ENCODE measurements at regions not wholly inside any gene's neighbourhood (a gene's known extent, or its start where the extent isn't known, plus 50 kb on each side); places are given as distances from the start of the nearest gene placed in this dataset.

DNA sequence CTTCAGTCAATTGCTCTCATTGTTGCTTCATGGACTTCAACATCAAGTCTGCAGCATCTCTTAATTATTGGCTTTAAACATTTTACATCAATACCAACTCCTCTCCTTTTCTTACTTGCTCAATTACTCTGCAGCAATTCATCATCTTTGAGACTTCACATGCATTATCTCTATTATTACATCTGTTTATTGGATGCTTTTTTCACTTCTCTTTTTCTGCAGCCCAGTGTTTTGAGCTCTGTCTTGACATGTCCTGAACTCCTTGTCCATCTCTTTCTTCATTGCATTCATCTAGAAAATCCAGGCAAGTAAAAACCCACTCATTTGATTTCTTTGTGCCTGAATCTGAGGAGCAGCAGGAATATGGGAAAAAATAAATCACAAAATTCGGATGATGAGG lies 647.9 kb downstream of the PLCL1 start:
- Histone ChIP-seq H3K9me3 (ENCODE audit: insufficient read depth, low read length) (no peaks in the 10 kb centered on the region), H3K4me3 (ENCODE audit: insufficient read length, low read depth) (no peak overlapping the region), H3K4me1 (ENCODE audit: insufficient read depth, insufficient read length) (no peaks in the 10 kb centered on the region), H3K36me3 (ENCODE audit: insufficient read depth, insufficient read length, low read length) (no peaks in the 10 kb centered on the region), H3K27me3 (ENCODE audit: insufficient read depth, insufficient read length) (no peaks in the 10 kb centered on the region), H3K9ac (ENCODE audit: insufficient read length, low read depth) (no peak overlapping the region)
- TF ChIP-seq SUZ12 (IDR thresholded peaks at IDR 0.05; ENCODE audit: extremely low read depth, insufficient read depth, insufficient read length): no peak
- TF ChIP-seq YY1 (IDR thresholded peaks at IDR 0.05; ENCODE audit: insufficient read depth, insufficient read length): no peak
- DNase-seq (ENCODE audit: low read depth, low spot score): no peak

DNA sequence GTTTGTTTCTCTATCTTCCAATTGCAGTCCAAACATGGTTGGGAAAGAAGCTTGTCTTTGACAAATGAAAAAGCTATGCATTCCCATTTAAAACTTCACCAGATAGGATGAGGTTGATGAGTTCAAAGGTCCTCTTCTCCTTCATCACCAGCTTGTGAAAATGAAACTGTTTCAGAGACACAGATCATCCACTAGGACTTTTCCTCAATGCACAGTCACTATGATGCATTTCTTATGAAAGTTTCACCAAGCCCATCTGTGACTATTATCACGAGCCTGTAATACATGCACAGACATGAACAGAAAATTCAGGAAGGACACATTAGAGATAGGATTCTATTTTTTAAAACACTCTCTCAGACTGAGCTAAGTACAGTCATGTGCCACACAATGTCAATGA lies 644.4 kb downstream of the PLCL1 start:
- Histone ChIP-seq H3K4me1 (ENCODE audit: insufficient read depth, insufficient read length) (no peaks in the 10 kb centered on the region), H3K4me3 (ENCODE audit: insufficient read length, low read depth) (no peak overlapping the region), H3K27me3 (ENCODE audit: insufficient read depth, insufficient read length) (no peaks in the 10 kb centered on the region), H3K36me3 (ENCODE audit: insufficient read depth, insufficient read length, low read length) (no peaks in the 10 kb centered on the region), H3K9me3 (ENCODE audit: insufficient read depth, low read length) (no peaks in the 10 kb centered on the region), H3K9ac (ENCODE audit: insufficient read length, low read depth) (no peak overlapping the region)
- no peak for DNase-seq (ENCODE audit: low read depth, low spot score)
- no peak for TF ChIP-seq SUZ12 (IDR thresholded peaks at IDR 0.05; ENCODE audit: extremely low read depth, insufficient read depth, insufficient read length)

DNA sequence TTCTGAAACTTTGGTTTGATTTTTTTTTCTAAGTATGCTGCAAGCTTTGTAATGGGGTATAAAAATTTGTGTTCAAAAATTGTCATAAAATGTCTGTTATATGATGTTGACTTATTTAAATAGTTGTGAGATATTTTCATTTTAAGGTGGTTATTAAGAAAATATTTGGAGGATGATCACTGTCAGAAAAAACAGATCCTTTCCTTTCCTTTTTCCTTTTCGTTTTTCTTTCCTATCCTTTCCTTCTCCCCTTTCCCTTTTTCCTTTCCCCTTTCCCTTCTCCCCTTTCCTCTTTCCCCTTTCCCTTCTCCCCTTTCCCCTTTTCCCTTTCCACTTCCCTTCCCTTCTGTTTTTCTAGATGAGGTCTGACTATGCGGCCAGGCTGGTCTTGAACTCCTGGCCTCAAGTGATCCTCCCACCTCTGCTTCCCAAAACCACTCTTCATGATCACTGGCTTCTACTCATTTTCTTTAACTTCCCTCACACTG lies 640.5 kb downstream of the PLCL1 start:
- no peaks in the 10 kb centered on the region for H3K36me3 ChIP-seq (ENCODE audit: insufficient read depth, insufficient read length, low read length)
- no peak for DNase-seq (ENCODE audit: low read depth, low spot score)
- H3K9me3 ChIP-seq (ENCODE audit: insufficient read depth, low read length): no peaks in the 10 kb centered on the region
- H3K4me3 ChIP-seq (ENCODE audit: insufficient read length, low read depth): no peak overlapping the region
- H3K27me3 ChIP-seq (ENCODE audit: insufficient read depth, insufficient read length): no peaks in the 10 kb centered on the region
- no peak overlapping the region for H3K9ac ChIP-seq (ENCODE audit: insufficient read length, low read depth)
- TF ChIP-seq SUZ12 (IDR thresholded peaks at IDR 0.05; ENCODE audit: extremely low read depth, insufficient read depth, insufficient read length) (no peak), YY1 (IDR thresholded peaks at IDR 0.05; ENCODE audit: insufficient read depth, insufficient read length) (no peak), ZNF274 (IDR thresholded peaks at IDR 0.05; ENCODE audit: low read depth, low read length) (no peak)
- H3K4me1 ChIP-seq (ENCODE audit: insufficient read depth, insufficient read length): no peaks in the 10 kb centered on the region

DNA sequence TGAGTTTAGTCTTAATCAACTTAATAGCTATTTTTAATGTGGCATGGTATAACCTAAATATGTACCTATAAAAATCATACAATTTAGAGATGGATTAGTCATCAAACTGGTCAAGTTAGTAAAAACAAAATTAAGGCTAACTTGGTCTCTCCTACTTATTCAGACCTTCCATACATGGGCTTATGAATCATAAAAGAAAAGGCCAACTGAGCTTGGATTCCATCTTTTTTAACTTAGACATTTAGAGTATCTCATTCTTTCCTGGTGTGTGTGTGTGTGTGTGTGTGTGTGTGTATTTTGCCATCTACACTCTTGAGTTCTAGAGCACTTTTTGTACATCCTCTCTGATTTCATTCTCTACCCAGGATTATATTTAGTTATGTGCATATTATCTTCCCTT lies 637.5 kb downstream of the PLCL1 start:
- no peaks in the 10 kb centered on the region for H3K36me3 ChIP-seq (ENCODE audit: insufficient read depth, insufficient read length, low read length)
- H3K27me3 ChIP-seq (ENCODE audit: insufficient read depth, insufficient read length): no peaks in the 10 kb centered on the region
- H3K4me3 ChIP-seq (ENCODE audit: insufficient read length, low read depth): no peak overlapping the region
- TF ChIP-seq SUZ12 (IDR thresholded peaks at IDR 0.05; ENCODE audit: extremely low read depth, insufficient read depth, insufficient read length) (no peak), YY1 (IDR thresholded peaks at IDR 0.05; ENCODE audit: insufficient read depth, insufficient read length) (no peak), ZNF274 (IDR thresholded peaks at IDR 0.05; ENCODE audit: low read depth, low read length) (no peak)
- H3K9me3 ChIP-seq (ENCODE audit: insufficient read depth, low read length): no peaks in the 10 kb centered on the region
- H3K4me1 ChIP-seq (ENCODE audit: insufficient read depth, insufficient read length): no peaks in the 10 kb centered on the region
- no peak for DNase-seq (ENCODE audit: low read depth, low spot score)
- H3K9ac ChIP-seq (ENCODE audit: insufficient read length, low read depth): no peak overlapping the region

DNA sequence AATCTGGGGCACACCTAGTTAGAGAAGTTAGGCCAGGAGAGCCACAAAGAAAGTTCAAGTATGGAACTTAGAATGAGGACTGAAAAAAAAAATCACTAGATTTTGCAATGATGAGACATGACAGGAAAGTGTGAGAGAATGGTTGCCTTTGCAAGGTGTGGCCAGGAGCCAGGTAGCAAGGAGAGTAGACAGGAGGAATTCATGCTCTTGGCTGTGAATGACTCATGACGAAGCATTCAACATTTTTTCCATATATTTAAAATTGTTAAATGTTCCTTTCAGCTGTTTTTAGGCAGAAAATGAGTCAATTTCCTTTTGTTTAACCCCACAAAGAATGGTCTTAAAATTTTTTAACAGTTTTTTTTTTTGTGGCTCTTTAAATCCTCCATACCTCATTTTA lies 636.9 kb downstream of the PLCL1 start:
- Histone ChIP-seq H3K27me3 (ENCODE audit: insufficient read depth, insufficient read length) (no peaks in the 10 kb centered on the region), H3K9me3 (ENCODE audit: insufficient read depth, low read length) (no peaks in the 10 kb centered on the region), H3K4me3 (ENCODE audit: insufficient read length, low read depth) (no peak overlapping the region), H3K4me1 (ENCODE audit: insufficient read depth, insufficient read length) (no peaks in the 10 kb centered on the region), H3K36me3 (ENCODE audit: insufficient read depth, insufficient read length, low read length) (no peaks in the 10 kb centered on the region), H3K9ac (ENCODE audit: insufficient read length, low read depth) (no peak overlapping the region)
- no peak for DNase-seq (ENCODE audit: low read depth, low spot score)
- TF ChIP-seq ZNF274 (IDR thresholded peaks at IDR 0.05; ENCODE audit: low read depth, low read length) (no peak), YY1 (IDR thresholded peaks at IDR 0.05; ENCODE audit: insufficient read depth, insufficient read length) (no peak), SUZ12 (IDR thresholded peaks at IDR 0.05; ENCODE audit: extremely low read depth, insufficient read depth, insufficient read length) (no peak)

DNA sequence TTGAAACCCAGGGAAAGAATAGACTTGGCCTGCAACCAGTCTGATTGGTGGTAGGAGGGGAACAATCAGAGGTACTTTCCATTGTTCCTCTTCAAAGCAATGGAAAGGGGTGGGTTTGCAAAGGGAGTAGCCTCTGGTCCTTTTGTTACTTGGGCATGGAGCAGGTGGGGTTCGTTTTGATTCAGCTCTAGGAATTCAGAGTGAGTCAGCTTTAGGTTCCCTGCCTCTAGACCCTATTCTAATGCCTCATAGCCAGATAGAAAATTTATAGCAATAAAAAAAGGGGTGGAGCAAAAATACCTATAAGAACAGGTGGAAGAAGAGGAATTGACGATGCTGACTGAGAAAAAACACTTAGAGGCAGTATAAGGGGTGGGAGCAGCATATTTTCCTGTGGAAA lies 636.4 kb downstream of the PLCL1 start:
- H3K9me3 ChIP-seq (ENCODE audit: insufficient read depth, low read length): no peaks in the 10 kb centered on the region
- TF ChIP-seq ZNF274 (IDR thresholded peaks at IDR 0.05; ENCODE audit: low read depth, low read length): no peak
- TF ChIP-seq SUZ12 (IDR thresholded peaks at IDR 0.05; ENCODE audit: extremely low read depth, insufficient read depth, insufficient read length): no peak
- TF ChIP-seq YY1 (IDR thresholded peaks at IDR 0.05; ENCODE audit: insufficient read depth, insufficient read length): no peak

DNA sequence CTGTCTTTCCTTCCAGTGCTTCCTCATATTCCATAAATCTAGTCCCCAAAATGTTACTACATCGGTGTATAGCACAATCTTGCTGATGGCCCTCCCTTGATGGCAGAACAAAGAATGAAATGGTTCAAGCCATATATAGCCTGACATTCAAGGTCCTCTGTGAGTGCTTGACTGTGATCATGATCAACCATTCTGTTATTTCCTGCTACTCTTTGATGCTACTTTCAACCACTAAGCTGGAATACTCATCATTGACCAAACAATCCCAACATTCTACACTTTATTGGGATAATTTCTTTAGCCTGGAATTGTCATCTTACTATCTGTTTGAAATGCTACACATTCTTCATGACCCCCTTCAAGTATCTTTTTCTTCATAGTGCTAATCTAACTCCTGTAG lies 633.9 kb downstream of the PLCL1 start:
- Histone ChIP-seq H3K9me3 (ENCODE audit: insufficient read depth, low read length) (no peaks in the 10 kb centered on the region), H3K9ac (ENCODE audit: insufficient read length, low read depth) (no peak overlapping the region), H3K27me3 (ENCODE audit: insufficient read depth, insufficient read length) (no peaks in the 10 kb centered on the region), H3K4me1 (ENCODE audit: insufficient read depth, insufficient read length) (no peaks in the 10 kb centered on the region), H3K36me3 (ENCODE audit: insufficient read depth, insufficient read length, low read length) (no peaks in the 10 kb centered on the region), H3K4me3 (ENCODE audit: insufficient read length, low read depth) (no peak overlapping the region)
- TF ChIP-seq YY1 (IDR thresholded peaks at IDR 0.05; ENCODE audit: insufficient read depth, insufficient read length) (no peak), SUZ12 (IDR thresholded peaks at IDR 0.05; ENCODE audit: extremely low read depth, insufficient read depth, insufficient read length) (no peak), ZNF274 (IDR thresholded peaks at IDR 0.05; ENCODE audit: low read depth, low read length) (no peak)
- DNase-seq (ENCODE audit: low read depth, low spot score): no peak

More for the DNA sequence above, 636.4 kb downstream of the PLCL1 start:
- Histone ChIP-seq H3K9ac (ENCODE audit: insufficient read length, low read depth) (no peak overlapping the region), H3K27me3 (ENCODE audit: insufficient read depth, insufficient read length) (no peaks in the 10 kb centered on the region), H3K36me3 (ENCODE audit: insufficient read depth, insufficient read length, low read length) (no peaks in the 10 kb centered on the region), H3K4me1 (ENCODE audit: insufficient read depth, insufficient read length) (no peaks in the 10 kb centered on the region), H3K4me3 (ENCODE audit: insufficient read length, low read depth) (no peak overlapping the region)
- no peak for DNase-seq (ENCODE audit: low read depth, low spot score)

DNA sequence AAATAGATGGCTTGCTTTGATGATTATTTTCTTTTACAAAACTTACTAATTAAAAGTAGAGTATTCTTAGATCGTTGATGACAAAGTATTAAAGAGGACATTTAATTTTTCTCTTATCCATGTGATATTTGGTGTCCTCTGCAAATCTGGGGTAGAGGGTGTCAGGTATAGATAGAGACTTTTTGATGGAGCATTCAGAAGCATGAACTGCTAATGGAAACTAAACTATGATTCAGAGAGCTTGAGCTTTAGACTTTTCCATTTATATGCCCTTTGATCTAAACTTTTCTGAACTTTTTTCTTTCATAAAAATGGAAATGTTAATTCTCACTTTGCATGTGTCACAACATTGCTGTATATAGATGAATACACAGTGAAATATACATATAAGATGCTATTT lies 619.7 kb downstream of the PLCL1 start:
- TF ChIP-seq ZNF274 (IDR thresholded peaks at IDR 0.05; ENCODE audit: low read depth, low read length): no peak
- no peak for TF ChIP-seq SUZ12 (IDR thresholded peaks at IDR 0.05; ENCODE audit: extremely low read depth, insufficient read depth, insufficient read length)
- TF ChIP-seq YY1 (IDR thresholded peaks at IDR 0.05; ENCODE audit: insufficient read depth, insufficient read length): no peak
- H3K27me3 ChIP-seq (ENCODE audit: insufficient read depth, insufficient read length): no peaks in the 10 kb centered on the region
- no peak overlapping the region for H3K4me3 ChIP-seq (ENCODE audit: insufficient read length, low read depth)
- no peak overlapping the region for H3K9ac ChIP-seq (ENCODE audit: insufficient read length, low read depth)
- H3K4me1 ChIP-seq (ENCODE audit: insufficient read depth, insufficient read length): peaks cover 2% of the 10 kb centered on the region
- H3K36me3 ChIP-seq (ENCODE audit: insufficient read depth, insufficient read length, low read length): no peaks in the 10 kb centered on the region
- H3K9me3 ChIP-seq (ENCODE audit: insufficient read depth, low read length): no peaks in the 10 kb centered on the region
- DNase-seq (ENCODE audit: low read depth, low spot score): no peak
